Right kidney (tissue), 1 donor: ENCODE measurements at regions not wholly inside any gene's neighbourhood (a gene's known extent, or its start where the extent isn't known, plus 50 kb on each side); places are given as distances from the start of the nearest gene placed in this dataset.
A peak's percentile ranks its signal among the peaks of the same experiment; 100 is the strongest.

Source experiments
- DNase-seq: peaks from one replicate; pipeline ENCODE4 v3.0.0-alpha.2; 2016

GRCh38 chr3:71873093-71873611 is 88.2 kb upstream of the PROK2 start:
- no peak for DNase-seq

GRCh38 chr3:71872256-71872655 is 87.3 kb upstream of the PROK2 start:
- no peak for DNase-seq

- no peak for DNase-seq
Observed at GRCh38 chr3:71870966-71871512, 86.1 kb upstream of the PROK2 start.

GRCh38 chr3:71868876-71869275 is 83.9 kb upstream of the PROK2 start:
- no peak for DNase-seq

- DNase-seq: no peak
Observed at GRCh38 chr3:71865727-71866126, 80.8 kb upstream of the PROK2 start.

- no peak for DNase-seq
Observed at GRCh38 chr3:71863563-71864190, 78.7 kb upstream of the PROK2 start.

DNA sequence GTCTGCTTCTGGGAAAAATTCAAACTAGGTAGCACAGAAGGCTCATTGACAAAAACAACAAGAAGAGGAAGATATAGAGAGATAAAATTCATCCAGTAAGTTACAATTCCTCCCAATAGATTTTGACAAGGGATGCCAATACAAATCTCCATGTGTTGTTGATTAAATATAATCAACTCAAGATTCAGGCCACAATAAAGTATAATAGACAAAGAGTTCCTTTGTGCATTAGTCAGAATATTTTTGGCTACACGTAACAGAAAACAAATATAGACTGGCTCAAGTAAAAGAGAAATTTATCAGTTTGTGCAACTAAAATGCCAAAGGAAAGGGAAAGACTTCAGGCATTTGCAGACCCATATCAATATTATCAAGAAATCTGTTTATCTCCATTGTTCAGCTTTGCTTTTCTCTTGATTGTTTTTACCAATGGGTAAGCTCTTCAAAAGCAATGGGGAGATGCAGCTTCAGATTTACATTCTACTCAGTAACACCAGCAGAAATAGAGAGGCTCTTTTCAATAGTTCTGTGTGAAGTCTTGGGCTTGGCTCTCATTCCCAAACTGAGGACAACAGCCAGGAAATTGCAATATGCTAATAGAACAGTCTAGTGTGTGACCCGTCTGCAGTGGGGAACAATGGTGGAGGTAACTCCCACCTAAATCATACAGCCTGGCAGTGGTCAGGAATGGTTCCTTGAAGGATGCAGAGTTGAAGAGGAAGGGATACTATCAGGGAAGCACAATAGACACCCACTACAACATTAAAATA is 77.6 kb upstream of the PROK2 start:
- no peak for DNase-seq

- no peak for DNase-seq
Observed at GRCh38 chr3:71859123-71859519, 74.2 kb upstream of the PROK2 start.

- DNase-seq: peak; percentile 18
Observed at GRCh38 chr3:71858503-71859122, 73.7 kb upstream of the PROK2 start.

GRCh38 chr3:71857956-71858355 is 73.0 kb upstream of the PROK2 start:
- no peak for DNase-seq

DNA sequence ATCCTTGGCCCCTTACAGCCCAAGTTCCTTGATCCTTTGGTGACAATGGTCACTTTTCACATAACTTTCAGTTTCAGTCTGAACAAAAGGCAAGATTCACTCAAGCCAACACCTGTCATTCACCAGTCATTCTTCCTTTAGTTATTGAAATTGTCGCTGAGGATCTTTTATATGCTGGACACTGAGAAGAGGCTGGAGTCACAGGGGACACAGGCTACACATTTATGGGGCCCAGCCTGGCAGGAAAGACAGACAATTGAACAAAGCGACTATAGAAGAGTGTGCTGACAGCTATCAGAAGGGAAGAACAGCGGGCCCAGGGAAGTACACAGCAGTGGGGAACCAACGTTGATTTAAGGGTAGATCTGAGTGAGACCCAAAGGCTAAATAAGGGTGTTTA is 69.8 kb upstream of the PROK2 start:
- no peak for DNase-seq

DNA sequence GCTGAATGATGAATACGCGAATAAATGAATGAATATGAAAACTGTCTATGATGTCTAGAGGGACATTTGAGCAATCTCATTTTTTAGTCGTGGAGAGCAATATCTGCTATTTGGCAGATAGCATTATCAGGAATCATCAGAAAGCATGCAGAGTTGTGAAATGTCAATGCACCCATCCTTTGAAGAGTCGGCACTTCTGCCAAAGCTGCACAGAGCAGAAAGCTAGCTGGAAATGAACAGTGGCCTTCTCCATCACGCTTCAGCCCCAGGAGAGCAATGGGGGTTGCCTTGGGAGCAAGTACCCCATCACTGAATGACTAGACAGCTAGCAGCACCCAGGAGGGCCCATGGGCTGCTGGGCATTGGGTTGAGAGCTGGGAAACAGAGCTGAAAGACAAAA is 69.1 kb upstream of the PROK2 start:
- no peak for DNase-seq

DNA sequence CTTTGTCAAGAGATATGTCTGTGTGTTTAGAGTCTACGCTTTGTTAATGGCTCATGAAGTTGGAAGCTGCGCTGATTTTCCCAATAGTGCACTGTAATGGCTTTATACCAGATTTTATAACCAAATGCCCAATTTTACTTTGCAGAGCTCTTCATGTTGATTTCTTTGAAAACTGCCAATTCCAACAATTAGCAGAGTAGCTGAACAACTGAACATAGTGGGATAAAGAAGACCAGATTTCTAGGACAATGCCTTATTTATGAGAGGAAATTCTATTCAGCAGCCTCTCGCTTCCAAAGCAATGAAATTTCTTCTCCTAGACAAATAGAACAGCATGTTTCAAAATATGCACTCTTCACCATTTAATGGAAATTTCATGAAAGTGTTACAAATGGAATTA is 66.9 kb upstream of the PROK2 start:
- DNase-seq: no peak

- no peak for DNase-seq
Observed at GRCh38 chr3:71850654-71851053, 65.7 kb upstream of the PROK2 start.

DNA sequence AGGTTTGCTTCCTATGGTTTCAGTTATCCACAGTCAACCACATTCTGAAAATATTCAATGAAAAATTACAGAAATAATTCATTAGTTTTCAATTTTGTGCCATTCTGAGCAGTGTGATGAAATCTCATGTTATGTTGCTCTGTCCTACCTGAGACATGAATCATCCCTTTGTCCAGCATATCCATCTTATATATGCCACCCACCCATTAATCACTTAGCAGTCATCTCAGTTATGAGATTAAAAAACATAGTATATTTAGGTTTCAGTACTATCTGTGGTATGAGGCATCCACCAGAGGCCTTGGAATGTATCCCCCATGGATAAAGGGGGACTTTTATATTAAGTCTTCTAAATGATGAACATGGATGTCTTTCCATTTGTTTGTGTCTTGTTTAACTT is 64.7 kb upstream of the PROK2 start:
- DNase-seq: no peak

- DNase-seq: no peak
Observed at GRCh38 chr3:71847794-71848193, 62.8 kb upstream of the PROK2 start.

DNA sequence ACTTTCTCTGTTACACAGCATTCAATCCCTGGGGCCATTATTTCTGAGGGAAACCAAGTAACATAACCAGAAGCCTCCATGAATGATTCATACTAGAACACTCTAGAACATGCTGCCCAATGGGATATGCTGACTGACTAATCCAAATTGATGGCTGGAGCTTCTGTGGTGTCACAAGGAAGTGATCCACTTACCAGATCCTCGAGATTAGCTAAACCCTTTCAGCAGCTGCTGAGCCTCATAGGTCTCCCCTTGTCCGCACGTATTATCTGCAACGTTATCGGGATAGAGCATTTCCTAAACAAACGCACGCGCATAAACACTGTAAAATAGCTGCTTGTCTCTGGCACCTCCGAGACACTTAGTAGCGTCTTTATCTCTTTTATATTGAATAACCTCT is 61.2 kb upstream of the PROK2 start:
- DNase-seq: no peak

DNA sequence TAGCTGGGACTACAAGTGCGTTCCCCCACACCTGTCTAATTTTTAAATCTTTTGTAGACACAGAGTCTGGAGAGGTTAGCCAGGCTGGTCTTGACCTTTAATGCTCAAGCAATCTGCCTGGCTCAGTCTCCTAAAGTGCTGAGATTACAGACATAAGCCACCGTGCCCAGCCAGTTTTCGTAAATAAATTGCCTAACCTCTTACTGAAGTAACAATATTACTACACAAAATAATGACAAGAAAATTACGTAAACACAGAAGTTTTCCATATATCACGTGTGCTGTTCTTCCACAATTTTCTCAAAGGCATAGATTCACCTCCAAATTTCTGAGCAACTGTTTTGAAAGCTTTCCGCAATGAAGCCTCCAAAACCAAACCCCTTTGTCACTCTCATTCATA is 58.1 kb upstream of the PROK2 start:
- DNase-seq: no peak

DNA sequence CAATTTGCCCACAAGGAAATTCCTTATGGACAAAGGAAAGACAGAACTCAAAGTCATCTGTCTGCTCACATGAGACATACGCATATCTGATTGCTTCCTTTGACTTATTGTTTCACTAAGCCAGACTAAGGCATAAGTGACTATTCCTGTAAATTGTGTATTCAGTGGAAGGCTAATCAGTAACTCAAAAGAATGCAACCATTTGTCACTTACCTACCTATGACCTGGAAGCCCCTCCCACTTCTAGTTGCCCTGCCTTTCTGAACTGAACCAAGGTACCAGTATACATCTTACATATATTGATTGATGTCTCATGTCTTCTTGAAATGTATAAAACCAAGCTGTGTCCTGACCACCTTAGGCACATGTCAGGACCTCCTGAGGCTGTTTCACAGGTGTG is 53.5 kb upstream of the PROK2 start:
- no peak for DNase-seq
